ENCODE measurements at regions not wholly inside any gene's neighbourhood (a gene's known extent, or its start where the extent isn't known, plus 50 kb on each side); places are given as distances from the start of the nearest gene placed in this dataset.

DNA sequence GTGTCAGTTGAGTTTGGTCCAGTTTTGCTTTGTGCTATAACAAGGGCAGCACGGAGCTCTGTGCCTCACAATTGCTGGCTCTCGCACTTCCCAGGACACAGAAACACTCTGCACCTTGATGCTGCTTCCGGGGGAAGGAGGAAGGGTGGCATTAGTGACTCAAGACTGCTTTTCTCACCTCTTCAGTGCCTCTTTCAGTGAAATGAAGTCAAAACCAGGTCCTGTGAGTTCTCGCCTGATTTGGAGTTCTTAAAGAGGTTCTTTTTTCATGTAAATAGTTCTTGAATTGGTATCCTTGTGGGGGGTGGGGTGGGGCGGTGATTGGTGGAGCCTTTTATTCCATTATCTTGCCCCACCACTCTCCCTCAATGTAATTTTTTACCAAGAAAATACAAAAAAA is 91.5 kb upstream of the MYT1L start:
- no peak for DNase-seq
- no peaks in the 10 kb centered on the region for H3K27me3 ChIP-seq (ENCODE audit: insufficient read depth, low read depth)
- no peak overlapping the region for H3K27ac ChIP-seq
- no TSS peak for BruUV-seq (replicated peaks)
- no peaks in the 10 kb centered on the region for H3K9me3 ChIP-seq (ENCODE audit: insufficient read depth, low read depth)
- H3K4me1 ChIP-seq (replicated peaks; ENCODE audit: insufficient read depth): no peaks in the 10 kb centered on the region
- H4K20me1 ChIP-seq (ENCODE audit: insufficient read depth): no peaks in the 10 kb centered on the region
- H3K4me2 ChIP-seq: no peak overlapping the region
- H3K4me3 ChIP-seq: no peak overlapping the region
- H2AFZ ChIP-seq: no peak overlapping the region
- H3K9me2 ChIP-seq (ENCODE audit: insufficient read depth): no peaks in the 10 kb centered on the region
- no peaks in the 10 kb centered on the region for H3F3A ChIP-seq (ENCODE audit: insufficient read depth, low read depth)
- POLR2A ChIA-PET (ENCODE audit: unreplicated experiment): no interaction called here
- TF ChIP-seq, protein P1, sequence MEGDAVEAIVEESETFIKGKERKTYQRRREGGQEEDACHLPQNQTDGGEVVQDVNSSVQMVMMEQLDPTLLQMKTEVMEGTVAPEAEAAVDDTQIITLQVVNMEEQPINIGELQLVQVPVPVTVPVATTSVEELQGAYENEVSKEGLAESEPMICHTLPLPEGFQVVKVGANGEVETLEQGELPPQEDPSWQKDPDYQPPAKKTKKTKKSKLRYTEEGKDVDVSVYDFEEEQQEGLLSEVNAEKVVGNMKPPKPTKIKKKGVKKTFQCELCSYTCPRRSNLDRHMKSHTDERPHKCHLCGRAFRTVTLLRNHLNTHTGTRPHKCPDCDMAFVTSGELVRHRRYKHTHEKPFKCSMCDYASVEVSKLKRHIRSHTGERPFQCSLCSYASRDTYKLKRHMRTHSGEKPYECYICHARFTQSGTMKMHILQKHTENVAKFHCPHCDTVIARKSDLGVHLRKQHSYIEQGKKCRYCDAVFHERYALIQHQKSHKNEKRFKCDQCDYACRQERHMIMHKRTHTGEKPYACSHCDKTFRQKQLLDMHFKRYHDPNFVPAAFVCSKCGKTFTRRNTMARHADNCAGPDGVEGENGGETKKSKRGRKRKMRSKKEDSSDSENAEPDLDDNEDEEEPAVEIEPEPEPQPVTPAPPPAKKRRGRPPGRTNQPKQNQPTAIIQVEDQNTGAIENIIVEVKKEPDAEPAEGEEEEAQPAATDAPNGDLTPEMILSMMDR (conservative IDR thresholded peaks at IDR 0.05): no peak
- TF ChIP-seq EZH2 (IDR thresholded peaks at IDR 0.05; ENCODE audit: low read depth): no peak
- intact Hi-C loops (cut with micrococcal nuclease; ENCODE audit: unreplicated experiment): no loop called here
- H3K79me2 ChIP-seq (ENCODE audit: low read depth): no peaks in the 10 kb centered on the region
- CTCF ChIA-PET: no interaction called here
- no peaks in the 10 kb centered on the region for H3K36me3 ChIP-seq (ENCODE audit: low read depth)

DNA sequence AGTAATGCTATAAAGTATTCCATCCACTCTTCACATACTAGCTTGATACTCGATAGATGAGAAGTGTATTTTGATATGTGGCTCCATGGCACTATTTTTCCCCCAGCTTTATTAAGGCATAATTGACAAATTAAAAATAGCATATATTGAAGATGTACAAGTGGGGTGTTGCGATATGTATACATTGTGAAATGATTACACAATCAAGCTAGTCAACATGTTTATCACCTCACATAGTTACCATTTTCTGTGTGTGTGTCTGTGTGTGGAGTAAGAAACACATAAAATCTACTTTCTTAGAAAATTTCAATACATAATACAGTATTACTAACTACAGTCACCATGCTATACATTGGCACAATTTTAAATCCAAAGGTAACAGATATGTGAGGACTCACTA is 82.5 kb upstream of the MYT1L start:
- Histone ChIP-seq H3K9me3 (ENCODE audit: insufficient read depth, low read depth) (no peaks in the 10 kb centered on the region), H3K27ac (no peak overlapping the region), H3K4me3 (no peak overlapping the region), H3K27me3 (ENCODE audit: insufficient read depth, low read depth) (0 out of 2 replicates have a peak, but pooled peaks cover 6% of the 10 kb centered on the region), H3K36me3 (ENCODE audit: low read depth) (no peaks in the 10 kb centered on the region), H2AFZ (no peak overlapping the region), H3K79me2 (ENCODE audit: low read depth) (no peaks in the 10 kb centered on the region), H3F3A (ENCODE audit: insufficient read depth, low read depth) (no peaks in the 10 kb centered on the region), H3K4me2 (no peak overlapping the region), H4K20me1 (ENCODE audit: insufficient read depth) (no peaks in the 10 kb centered on the region), H3K4me1 (replicated peaks; ENCODE audit: insufficient read depth) (no peaks in the 10 kb centered on the region), H3K9me2 (ENCODE audit: insufficient read depth) (no peaks in the 10 kb centered on the region)
- ChIA-PET CTCF (no interaction called here), POLR2A (ENCODE audit: unreplicated experiment) (no interaction called here)
- intact Hi-C loops (cut with micrococcal nuclease; ENCODE audit: unreplicated experiment): no loop called here
- BruUV-seq (replicated peaks): no TSS peak
- DNase-seq: no peak
- no peak for TF ChIP-seq EZH2 (IDR thresholded peaks at IDR 0.05; ENCODE audit: low read depth)
- TF ChIP-seq, protein P1 (conservative IDR thresholded peaks at IDR 0.05): no peak

DNA sequence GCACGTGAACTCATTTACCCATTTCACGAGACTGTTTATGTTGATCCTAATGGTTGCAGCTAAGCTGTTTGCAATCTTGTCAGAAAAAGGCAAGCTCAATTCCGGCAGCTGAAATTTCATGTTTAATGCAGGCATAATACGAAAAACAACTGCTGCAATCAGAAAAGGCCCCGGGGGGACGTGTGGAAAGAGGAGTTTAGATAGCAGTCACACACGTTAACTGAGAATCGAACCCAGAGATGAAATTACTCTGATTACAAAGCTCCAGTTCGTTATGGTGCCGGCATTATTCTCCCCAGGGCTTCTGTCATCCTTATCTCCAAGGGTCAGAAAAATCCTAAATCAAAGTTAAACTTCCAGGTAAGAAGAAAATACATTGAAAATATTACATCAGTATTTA is 79.9 kb upstream of the MYT1L start:
- Histone ChIP-seq H3K9me2 (ENCODE audit: insufficient read depth) (no peaks in the 10 kb centered on the region), H3F3A (ENCODE audit: insufficient read depth, low read depth) (no peaks in the 10 kb centered on the region), H4K20me1 (ENCODE audit: insufficient read depth) (no peaks in the 10 kb centered on the region), H2AFZ (no peak overlapping the region), H3K4me2 (no peak overlapping the region), H3K79me2 (ENCODE audit: low read depth) (no peaks in the 10 kb centered on the region), H3K4me1 (replicated peaks; ENCODE audit: insufficient read depth) (no peaks in the 10 kb centered on the region), H3K36me3 (ENCODE audit: low read depth) (no peaks in the 10 kb centered on the region), H3K9me3 (ENCODE audit: insufficient read depth, low read depth) (0 out of 2 replicates have a peak, but pooled peaks cover 6% of the 10 kb centered on the region), H3K27ac (no peak overlapping the region), H3K4me3 (no peak overlapping the region), H3K27me3 (ENCODE audit: insufficient read depth, low read depth) (0 out of 2 replicates have a peak, but pooled peaks cover 6% of the 10 kb centered on the region)
- no peak for DNase-seq
- BruUV-seq (replicated peaks): no TSS peak
- TF ChIP-seq EZH2 (IDR thresholded peaks at IDR 0.05; ENCODE audit: low read depth): no peak
- TF ChIP-seq, protein P1 (conservative IDR thresholded peaks at IDR 0.05): no peak
- POLR2A ChIA-PET (ENCODE audit: unreplicated experiment): no interaction called here
- CTCF ChIA-PET: no interaction called here
- intact Hi-C loops (cut with micrococcal nuclease; ENCODE audit: unreplicated experiment): no loop called here

Data from PC-9 (cell line).